NCI-H128 (cell line): ENCODE measurements at regions not wholly inside any gene's neighbourhood (a gene's known extent, or its start where the extent isn't known, plus 50 kb on each side); places are given as distances from the start of the nearest gene placed in this dataset.
"Not testable (repeated sequence)": the region's sequence is repeated elsewhere in the genome, so short reads cannot be mapped to it uniquely, and the experiment has no call there.

Experiments used
- DNase-seq: peaks from one replicate; lab custom pipeline; 2025; ENCODE audit not compliant: unreplicated experiment; lab: John Stamatoyannopoulos, UW

DNA sequence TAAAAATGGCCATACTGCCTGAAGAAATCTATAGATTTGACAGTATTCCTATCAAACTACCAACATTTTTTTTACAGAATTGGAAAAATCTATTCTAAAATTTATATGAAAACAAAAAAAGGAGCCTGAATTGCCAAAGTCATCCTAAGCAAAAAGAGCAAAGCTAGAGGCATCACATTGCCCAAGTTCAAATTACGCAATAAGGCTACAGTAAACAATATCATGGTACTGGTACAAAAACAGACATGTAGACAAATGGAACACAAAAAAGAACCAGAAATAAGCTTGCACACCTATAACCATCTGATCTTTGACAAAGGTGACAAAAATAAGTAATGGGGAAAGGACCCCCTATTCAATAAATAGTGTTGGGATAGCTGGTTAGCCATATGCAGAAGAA is 50.2 kb upstream of the THSD7B start:
- no peak for DNase-seq

DNA sequence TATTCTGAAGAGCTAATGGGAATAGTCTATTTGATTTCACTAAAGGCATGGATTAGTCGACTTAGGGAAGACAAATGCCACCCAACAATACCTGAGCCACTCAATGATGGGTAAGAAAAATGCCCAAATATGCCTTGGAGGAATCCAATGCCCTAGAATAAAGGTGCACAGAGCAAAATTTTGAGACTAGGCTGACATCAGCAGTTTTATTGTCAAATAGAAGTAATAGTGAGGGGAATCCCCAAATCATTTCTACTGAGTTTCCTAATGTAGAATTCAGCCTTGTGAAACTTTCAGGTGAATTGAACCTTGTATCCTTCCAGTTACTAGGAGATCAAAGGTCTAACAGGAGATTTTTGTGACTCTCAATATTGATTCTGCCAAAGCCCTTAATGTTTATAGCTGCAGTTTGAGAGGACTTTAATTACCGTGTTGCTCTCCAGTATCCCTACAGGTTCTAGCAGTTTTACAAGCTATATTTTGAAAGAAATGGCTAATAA is 50.8 kb upstream of the THSD7B start:
- no peak for DNase-seq

DNA sequence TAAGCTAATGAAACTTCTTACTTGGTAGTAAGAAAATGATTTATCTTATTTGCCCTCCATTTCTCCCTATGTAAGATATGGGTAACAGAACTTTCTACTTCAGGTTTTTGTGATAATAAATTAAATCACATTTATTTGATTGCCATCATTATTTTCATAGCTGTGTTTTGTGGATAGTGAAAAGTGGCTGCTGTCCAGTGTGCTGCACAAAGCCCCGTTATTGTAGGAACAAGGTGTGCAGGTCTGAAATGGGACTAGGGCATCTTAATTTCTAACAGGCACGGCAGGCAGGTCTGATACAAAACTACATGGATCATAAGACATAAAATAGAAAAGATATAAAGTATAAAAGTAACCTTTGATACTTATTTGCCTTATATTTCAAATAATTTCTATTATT is 51.6 kb upstream of the THSD7B start:
- no peak for DNase-seq

DNA sequence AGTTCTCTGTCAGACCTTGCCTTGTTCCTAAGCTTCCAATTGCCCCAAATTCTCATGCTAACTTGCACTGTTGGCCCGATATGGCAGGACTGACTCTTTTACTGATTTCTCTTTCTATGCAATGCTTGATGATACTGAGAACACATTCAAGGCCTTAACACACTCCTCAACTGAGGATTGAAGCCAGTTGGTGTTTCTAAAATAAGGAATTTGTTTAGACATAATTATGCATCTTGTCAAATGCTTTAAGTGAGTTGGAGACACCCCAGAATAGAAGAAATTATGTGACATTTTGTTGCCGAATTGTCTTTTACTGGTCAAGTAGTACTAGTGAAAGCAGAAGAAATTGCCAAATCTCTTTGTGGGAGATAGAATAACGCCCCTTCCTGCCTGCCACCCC is 60.0 kb upstream of the THSD7B start:
- no peak for DNase-seq

DNA sequence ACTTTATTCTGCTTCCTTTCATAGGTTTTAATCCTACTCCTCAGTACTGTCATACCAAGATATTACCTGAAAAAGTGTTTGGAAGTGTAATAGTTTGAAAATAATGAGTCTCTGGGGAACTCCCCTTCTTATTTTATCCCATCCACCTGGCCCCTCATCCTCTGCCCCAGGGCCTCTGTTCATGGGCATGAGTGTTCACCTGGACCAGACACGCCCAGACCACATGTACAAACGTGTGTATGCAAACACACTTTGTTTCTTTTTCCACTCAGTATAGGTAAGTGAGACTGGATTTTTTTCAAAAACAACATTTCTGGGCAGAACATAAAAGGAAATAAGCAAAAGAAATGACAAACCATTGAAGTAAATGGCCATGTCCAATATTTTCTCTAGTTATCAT is 62.1 kb upstream of the THSD7B start:
- no peak for DNase-seq

DNA sequence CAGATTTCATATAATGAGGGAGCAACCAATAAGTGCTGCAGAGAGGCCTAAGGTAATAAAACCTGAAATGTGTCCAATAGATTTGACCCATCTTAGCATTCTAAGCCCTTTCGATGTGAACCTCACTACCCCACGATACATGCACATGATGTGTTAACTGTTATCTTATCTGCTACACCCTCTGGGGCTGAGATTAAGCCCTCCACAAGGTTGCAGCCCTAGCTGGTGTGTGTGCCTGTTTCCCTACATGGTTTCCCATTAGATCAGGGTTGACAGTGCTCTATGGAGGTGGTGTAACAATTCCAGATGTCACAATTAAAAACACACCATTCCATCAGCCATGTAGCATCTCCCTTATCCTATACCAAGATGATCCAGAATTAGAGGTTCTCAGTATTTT is 68.9 kb upstream of the THSD7B start:
- DNase-seq = no peak

DNA sequence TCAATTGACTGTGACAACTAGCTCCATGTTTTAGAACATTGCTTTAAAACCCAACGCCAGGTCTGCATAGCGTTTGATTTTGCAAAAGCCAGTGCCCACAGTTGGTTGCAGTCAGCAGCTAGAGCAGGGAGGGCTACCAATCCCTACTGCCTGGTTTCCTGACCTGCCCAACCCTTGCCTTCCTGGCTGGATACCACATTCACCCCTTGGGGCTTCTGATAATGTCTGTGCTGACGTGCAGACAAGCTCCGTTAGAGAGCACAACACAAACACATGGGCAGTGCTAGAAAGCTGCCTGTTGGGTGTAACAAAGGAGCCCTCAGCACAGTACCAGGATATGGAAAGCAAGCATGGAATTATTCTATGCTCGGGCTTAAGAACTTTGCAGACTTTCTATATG is 71.4 kb upstream of the THSD7B start:
- no peak for DNase-seq

DNA sequence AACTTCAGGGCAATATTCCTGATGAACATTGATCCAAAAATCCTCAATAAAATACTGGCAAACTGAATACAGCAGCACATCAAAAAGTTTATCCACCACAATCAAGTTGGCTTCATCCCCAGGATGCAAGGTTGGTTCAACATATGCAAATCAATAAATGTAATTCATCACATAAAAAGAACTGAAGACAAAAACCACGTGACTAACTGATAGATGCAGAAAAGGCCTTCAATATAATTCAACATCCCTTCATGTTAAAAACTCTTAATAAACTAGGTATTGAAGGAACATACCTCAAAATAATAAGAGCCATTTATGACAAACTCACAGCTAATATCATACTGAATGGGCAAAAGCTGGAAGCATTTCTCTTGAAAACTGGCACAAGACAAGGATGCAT is 85.3 kb upstream of the THSD7B start:
- not testable (repeated sequence) for DNase-seq

DNA sequence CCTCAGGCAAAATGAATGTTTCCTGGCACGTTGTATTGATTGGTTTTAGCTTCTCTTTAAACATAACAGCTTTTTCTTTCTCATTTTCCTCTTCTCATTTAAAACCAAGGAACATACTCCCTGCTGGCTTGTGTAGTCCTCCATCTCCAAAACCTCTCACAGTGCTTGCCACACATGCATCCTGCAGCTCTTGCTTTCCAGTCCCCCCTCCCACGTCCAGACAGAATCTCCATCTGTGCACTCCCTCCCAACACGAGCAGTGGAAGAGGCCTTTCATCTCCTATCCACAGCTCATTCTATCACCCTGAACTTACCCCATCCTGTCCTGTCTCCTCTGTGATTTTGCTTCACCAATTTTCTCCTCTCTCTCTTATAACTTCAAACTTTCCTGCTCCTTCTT is 99.6 kb upstream of the THSD7B start:
- no peak for DNase-seq

DNA sequence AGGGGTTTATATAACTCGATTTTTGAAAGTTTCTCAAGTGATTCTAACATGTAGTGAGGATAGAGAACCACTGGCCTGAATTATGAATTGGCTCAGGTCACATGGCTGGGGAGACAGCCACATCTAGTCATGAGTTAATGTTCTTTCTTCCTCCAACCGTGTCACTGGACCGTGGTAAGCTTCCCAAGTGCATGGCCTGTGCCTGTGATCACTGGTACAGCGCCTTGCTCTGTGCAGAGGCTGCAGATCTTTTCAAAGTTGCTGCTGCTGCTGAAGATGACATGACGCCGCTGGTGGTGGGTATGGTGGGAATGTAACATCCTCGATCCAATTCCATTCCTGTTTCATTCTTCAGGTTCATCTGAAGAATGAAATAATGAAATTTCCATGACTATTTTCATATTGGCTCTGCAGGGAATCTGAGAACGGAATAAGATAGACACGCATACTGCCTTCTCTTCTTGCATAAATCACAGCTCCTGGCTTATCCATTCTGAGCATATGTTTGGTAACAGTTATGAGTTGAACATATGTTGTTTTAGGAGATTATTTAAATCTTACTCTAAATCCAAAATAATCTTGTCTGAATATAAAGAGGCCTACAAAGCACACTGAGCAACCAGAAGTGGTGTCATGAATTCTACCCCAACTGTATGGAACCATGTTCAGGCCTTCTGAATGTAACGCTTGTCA is 100.5 kb upstream of the THSD7B start:
- DNase-seq = no peak

DNA sequence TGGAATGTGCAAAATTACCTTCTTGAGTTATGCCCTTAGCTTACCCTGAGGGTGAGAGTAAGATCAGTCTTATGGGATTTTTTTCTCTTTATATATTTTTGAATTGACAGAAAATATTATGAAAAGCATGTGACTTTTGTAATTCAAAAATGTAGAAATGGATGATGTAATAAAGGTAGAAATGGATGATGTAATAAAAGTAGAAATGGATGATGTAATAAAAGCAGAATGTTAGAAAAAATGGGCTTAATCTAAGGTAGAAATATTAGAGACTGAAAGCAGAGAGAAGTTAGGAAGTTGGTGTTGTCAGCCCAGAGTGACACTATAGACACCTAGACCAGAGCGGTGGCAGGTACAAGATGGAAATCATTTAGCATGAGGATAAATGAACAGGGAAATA is 107.1 kb upstream of the THSD7B start:
- no peak for DNase-seq

DNA sequence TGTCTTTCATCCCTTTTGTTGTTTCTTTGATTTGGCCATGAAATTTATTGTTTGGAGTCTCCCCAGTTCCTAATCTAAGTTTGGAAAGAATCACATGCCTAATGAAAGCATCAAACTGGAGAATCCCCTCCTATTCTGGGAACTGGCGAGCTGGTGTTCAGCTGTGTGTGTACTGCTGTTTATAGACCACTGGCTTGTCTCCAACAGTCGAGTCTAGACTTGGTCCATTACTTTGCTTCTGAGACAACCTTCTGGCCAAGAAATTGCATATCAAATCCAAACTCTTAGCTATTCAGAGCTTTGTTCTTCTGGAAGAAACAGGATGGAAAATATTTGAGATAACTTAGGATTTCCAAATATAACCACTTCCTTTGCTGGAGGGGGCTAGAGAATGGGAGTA is 111.5 kb upstream of the THSD7B start:
- no peak for DNase-seq

DNA sequence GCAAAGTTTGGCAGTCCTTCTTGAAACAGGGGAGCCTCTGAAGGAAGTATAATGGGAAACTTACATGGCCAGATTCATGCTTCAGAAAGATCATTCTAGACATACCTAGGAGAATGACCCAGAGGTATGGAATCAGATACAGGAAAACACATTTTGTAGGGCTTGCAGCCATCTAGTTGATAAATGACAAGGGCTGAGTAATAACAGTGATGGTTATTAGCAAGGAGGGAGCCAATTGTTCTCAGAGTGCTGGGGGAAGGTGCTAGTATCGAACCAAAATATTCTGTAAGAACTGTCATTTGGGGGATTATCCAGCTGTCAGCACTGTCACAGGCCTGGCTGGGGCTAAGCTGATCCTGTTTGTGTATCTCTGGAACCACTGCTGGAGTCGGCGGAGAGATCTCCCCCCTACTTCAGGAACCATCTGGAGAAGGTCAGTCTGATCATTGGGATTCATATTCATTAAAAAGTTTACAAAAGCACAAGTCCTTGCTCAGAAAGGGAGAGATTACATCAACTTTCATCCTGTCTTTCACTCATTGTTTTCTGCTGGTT is 113.8 kb upstream of the THSD7B start:
- no peak for DNase-seq

DNA sequence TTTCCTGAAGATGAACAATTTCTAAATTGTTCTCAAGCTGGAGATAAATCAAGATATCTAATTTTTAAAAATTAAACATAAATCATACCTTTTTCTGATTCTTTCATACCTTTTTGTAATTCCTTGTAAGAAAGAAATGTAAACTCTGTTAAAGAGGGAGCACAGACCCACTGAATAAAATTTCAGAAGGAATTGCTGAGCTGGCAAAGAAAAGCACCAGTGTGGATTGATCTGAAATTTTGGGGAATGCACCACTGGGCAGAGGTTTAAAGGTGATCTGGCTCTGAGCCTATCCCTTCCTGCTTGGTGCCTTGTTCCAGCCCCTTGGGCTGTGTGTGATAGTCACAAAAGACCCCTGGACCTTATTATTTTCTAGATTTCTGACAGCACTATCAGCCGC is 118.3 kb upstream of the THSD7B start:
- no peak for DNase-seq

DNA sequence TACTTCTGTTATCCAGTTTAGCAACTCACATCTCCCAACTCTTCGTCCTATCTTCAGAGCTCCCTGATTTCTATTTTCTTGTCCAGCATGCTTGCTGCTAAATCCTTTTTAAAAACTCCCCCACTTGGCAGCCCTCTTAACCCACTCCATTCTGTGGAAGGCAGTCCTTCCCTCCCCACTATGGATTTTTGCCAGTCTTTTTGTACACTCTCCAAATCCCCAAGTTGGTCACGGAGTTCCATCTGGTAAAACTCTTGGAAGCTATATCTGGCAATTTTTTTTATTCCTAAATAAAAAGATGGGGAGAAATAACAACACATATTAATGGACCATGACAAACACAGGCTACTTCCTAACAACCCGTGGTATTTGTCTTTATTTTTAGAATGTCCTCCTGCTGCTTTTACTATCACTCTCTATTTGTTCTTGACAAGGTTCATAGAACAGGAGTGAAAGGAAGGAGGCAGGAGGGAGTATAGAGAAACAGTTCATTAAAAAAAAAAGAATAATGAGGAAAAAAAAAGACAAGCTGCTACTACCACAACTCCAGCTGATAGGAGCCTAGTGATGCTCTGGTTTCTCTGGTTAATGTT is 120.0 kb upstream of the THSD7B start:
- no peak for DNase-seq

DNA sequence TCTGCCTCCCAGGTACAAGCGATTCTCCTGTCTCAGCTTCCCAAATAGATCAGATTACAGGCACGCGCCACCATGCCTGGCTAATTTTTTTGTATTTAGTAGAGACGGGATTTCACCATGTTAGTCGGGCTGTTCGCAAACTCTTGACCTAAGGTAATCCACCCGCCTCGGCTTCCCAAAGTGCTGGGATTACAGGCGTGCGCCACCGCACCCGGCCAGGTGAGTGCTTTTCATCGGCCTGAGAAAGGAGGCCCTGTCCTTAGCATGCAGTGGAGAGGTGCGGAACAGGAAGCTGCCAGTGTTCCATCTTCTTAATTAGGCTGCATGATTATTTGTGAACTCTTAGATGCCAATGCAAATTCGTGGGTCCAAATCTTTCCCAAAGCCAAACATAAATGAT is 125.7 kb upstream of the THSD7B start:
- DNase-seq = no peak

DNA sequence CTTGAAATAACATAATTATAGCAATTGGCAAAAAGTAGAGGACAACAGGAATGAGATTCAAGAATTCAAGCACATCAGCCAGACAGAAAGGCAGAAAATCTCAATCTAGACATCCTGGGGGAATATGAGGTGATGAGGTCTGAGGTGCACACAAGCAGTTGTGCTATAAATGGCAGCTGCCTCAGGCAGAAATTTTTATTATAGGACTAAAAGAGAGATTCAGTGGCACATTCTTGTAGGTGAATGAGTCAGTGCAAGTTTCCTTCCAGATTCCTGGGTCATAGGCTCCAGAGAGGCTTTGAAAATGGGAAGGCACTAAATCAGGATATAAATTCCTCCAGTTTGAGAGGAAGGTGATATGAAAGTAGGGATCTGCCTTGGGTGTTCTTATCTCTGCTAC is 127.2 kb upstream of the THSD7B start:
- no peak for DNase-seq

DNA sequence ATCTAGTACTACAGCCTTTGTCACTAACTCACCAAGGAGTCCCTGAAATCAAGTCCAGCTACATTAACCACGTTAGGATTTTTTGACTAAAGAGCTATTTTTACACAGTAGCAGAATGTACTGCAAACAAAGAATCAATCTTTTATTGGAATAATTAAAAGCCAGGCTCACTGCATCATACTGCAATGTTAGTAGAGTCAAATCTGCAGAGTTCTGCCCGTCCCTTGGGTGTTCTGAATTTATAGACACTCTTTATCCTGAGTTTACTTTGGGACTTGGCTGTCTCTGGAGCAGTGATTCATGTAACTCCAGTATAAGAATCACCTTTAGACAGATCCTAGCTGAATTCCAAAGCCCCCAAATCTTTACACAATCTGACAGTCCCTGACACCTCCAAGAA is 127.9 kb upstream of the THSD7B start:
- no peak for DNase-seq

DNA sequence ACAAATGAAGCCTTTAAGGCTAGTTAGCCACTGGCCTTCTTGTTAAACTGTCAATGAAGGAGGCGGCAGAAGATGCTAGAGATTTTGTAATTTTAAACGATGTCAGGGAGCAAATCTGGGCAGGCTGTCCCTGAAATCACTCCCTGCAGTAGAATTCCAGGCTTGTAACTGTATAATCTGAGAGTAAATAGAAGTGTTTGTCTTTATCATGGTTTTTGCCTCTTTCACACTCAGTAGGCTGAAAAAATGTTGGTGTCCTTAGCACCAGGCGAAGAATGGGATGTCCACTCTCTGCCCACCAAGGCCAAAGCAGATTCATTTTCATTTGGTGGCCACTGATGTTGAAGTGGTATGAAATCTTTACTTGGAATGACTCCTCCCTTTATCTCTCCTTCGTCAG is 136.9 kb upstream of the THSD7B start:
- DNase-seq = no peak

DNA sequence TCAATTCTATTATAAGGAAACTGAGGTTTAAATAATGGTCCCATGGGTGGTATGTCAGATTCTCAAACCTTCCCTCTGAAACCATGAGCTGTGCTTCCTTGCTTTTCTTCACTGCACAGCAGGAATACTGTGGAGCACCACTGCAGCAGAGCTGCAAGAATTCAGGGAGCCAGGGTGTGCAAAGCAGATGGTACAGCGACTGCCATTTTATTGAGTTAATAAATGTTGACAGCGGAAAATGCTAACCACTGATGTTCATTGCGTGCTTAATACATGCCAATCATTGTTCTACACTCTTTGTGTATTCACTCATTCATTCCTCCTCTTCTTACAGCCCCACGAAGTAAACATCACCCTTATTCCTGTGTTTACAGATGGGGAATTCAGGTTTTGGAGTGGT is 152.2 kb upstream of the THSD7B start:
- DNase-seq = no peak

DNA sequence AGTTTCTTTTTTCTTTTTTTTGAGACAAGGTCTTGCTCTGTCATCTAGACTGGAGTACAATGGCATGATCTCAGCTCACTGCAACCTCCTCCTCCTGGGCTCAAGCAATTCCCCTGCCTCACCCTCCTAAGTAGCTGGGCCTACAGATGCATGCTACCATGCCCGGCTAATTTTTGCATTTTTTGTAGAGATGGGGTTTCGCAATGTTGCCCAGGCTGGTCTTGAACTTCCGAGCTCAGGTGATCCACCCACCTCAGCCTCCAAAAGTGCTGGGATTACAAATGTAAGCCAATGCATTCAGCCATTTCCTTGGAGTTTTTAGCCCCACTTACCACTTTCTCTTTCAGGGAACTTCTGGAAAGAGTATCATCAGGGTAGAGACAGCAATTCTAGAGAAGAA is 153.3 kb upstream of the THSD7B start:
- no peak for DNase-seq

DNA sequence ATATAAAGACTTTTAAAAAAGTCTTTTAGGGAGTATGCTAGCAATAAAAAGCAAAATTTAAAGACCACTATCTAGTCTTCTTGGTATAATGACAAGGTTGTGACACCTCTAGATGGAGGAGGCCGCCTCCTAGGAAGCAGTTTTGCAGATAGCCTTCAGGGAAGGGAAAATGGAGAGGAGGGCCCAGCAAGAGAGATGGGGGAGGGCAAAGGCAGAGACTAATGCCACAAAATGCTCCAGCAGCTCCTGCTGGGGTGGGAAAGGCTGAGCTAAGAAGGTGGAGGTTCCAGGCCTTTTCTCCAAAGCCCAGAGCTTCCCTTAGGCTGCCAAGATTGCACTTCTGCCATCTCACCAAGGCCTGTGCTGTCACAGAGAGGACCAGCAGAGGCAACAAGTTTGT is 153.9 kb upstream of the THSD7B start:
- no peak for DNase-seq
